ENCODE measurements at regions not wholly inside any gene's neighbourhood (a gene's known extent, or its start where the extent isn't known, plus 50 kb on each side); places are given as distances from the start of the nearest gene placed in this dataset.
"Not testable (repeated sequence)": the region's sequence is repeated elsewhere in the genome, so short reads cannot be mapped to it uniquely, and the experiment has no call there.

GRCh38 chr13:86313421-86313820 is 514.2 kb upstream of the SLITRK6 start:
- no peak for DNase-seq (ENCODE audit: extremely low spot score)
- TF ChIP-seq HDGF (IDR thresholded peaks at IDR 0.05; ENCODE audit: borderline replicate concordance) (no peak), FOXK2 (IDR thresholded peaks at IDR 0.05) (no peak), FOXM1 (IDR thresholded peaks at IDR 0.05; ENCODE audit: borderline replicate concordance) (no peak), FOXA1 (IDR thresholded peaks at IDR 0.05) (no peak), L3MBTL2 (conservative IDR thresholded peaks at IDR 0.05) (no peak), ARNT (IDR thresholded peaks at IDR 0.05) (no peak), TARDBP (IDR thresholded peaks at IDR 0.05) (no peak), PKNOX1 (IDR thresholded peaks at IDR 0.05) (no peak), ZNF384 (IDR thresholded peaks at IDR 0.05) (no peak), NFRKB (IDR thresholded peaks at IDR 0.05) (no peak), BHLHE40 (IDR thresholded peaks at IDR 0.05; ENCODE audit: borderline replicate concordance) (no peak), SUZ12 (IDR thresholded peaks at IDR 0.05) (no peak), CTBP1 (IDR thresholded peaks at IDR 0.05; ENCODE audit: borderline replicate concordance) (no peak), ELF4 (IDR thresholded peaks at IDR 0.05) (no peak)
- CTCF ChIA-PET, result no interaction called here
- POLR2A ChIA-PET, result no interaction called here

GRCh38 chr13:86318450-86318849 is 519.2 kb upstream of the SLITRK6 start:
- CTCF ChIA-PET, result no interaction called here
- no peak for DNase-seq (ENCODE audit: extremely low spot score)
- POLR2A ChIA-PET, result no interaction called here
- TF ChIP-seq HDGF (IDR thresholded peaks at IDR 0.05; ENCODE audit: borderline replicate concordance), result no peak
- no peak for TF ChIP-seq TARDBP (IDR thresholded peaks at IDR 0.05)
- no peak for TF ChIP-seq L3MBTL2 (conservative IDR thresholded peaks at IDR 0.05)
- no peak for TF ChIP-seq SUZ12 (IDR thresholded peaks at IDR 0.05)
- TF ChIP-seq FOXK2 (IDR thresholded peaks at IDR 0.05), result no peak
- no peak for TF ChIP-seq LEF1 (IDR thresholded peaks at IDR 0.05; ENCODE audit: borderline replicate concordance)
- no peak for TF ChIP-seq FOXM1 (IDR thresholded peaks at IDR 0.05; ENCODE audit: borderline replicate concordance)
- no peak for TF ChIP-seq ELF4 (IDR thresholded peaks at IDR 0.05)
- no peak for TF ChIP-seq BHLHE40 (IDR thresholded peaks at IDR 0.05; ENCODE audit: borderline replicate concordance)
- no peak for TF ChIP-seq FOXA1 (IDR thresholded peaks at IDR 0.05)
- TF ChIP-seq PKNOX1 (IDR thresholded peaks at IDR 0.05), result peak; percentile 95
- TF ChIP-seq CTBP1 (IDR thresholded peaks at IDR 0.05; ENCODE audit: borderline replicate concordance), result peak; percentile 45; the same call in 1 of the 2 replicates
- no peak for TF ChIP-seq ARNT (IDR thresholded peaks at IDR 0.05)
- TF ChIP-seq ZNF384 (IDR thresholded peaks at IDR 0.05), result peak; percentile 43; the same call in 1 of the 2 replicates
- no peak for TF ChIP-seq SP1 (IDR thresholded peaks at IDR 0.05)

- ChIA-PET CTCF (interaction anchor here (0.6 kb wide), 1 partner anchor 883 kb away, joined by 3 read pairs; no protein-coding TSS in a partner anchor), POLR2A (no interaction called here)
- TF ChIP-seq ELF4 (IDR thresholded peaks at IDR 0.05) (no peak), L3MBTL2 (conservative IDR thresholded peaks at IDR 0.05) (no peak), FOXK2 (IDR thresholded peaks at IDR 0.05) (no peak), CTBP1 (IDR thresholded peaks at IDR 0.05; ENCODE audit: borderline replicate concordance) (no peak), NFRKB (IDR thresholded peaks at IDR 0.05) (no peak), FOXM1 (IDR thresholded peaks at IDR 0.05; ENCODE audit: borderline replicate concordance) (no peak), TARDBP (IDR thresholded peaks at IDR 0.05) (no peak), SP1 (IDR thresholded peaks at IDR 0.05) (no peak), FOXA1 (IDR thresholded peaks at IDR 0.05) (no peak), ZNF384 (IDR thresholded peaks at IDR 0.05) (no peak), PKNOX1 (IDR thresholded peaks at IDR 0.05) (no peak), HDGF (IDR thresholded peaks at IDR 0.05; ENCODE audit: borderline replicate concordance) (no peak)
- DNase-seq (ENCODE audit: extremely low spot score), result no peak
Measured at GRCh38 chr13:86324191-86324590, 525.0 kb upstream of the SLITRK6 start.

- DNase-seq (ENCODE audit: extremely low spot score), result no peak
- no peak for TF ChIP-seq FOXA1 (IDR thresholded peaks at IDR 0.05)
- ChIA-PET CTCF (no interaction called here), POLR2A (no interaction called here)
Measured at GRCh38 chr13:86355301-86355700, 556.1 kb upstream of the SLITRK6 start.

GRCh38 chr13:86357106-86357505 is 557.9 kb upstream of the SLITRK6 start:
- POLR2A ChIA-PET, result no interaction called here
- DNase-seq (ENCODE audit: extremely low spot score), result no peak
- CTCF ChIA-PET, result no interaction called here
- TF ChIP-seq ZNF384 (IDR thresholded peaks at IDR 0.05), result no peak
- TF ChIP-seq FOXA1 (IDR thresholded peaks at IDR 0.05), result no peak
- TF ChIP-seq ELF4 (IDR thresholded peaks at IDR 0.05), result no peak
- TF ChIP-seq SP1 (IDR thresholded peaks at IDR 0.05), result no peak
- TF ChIP-seq L3MBTL2 (conservative IDR thresholded peaks at IDR 0.05), result no peak
- TF ChIP-seq BHLHE40 (IDR thresholded peaks at IDR 0.05; ENCODE audit: borderline replicate concordance), result no peak
- TF ChIP-seq SUZ12 (IDR thresholded peaks at IDR 0.05), result no peak
- TF ChIP-seq FOXK2 (IDR thresholded peaks at IDR 0.05), result no peak
- no peak for TF ChIP-seq CTBP1 (IDR thresholded peaks at IDR 0.05; ENCODE audit: borderline replicate concordance)
- TF ChIP-seq PKNOX1 (IDR thresholded peaks at IDR 0.05), result no peak
- no peak for TF ChIP-seq LEF1 (IDR thresholded peaks at IDR 0.05; ENCODE audit: borderline replicate concordance)
- no peak for TF ChIP-seq NFRKB (IDR thresholded peaks at IDR 0.05)
- TF ChIP-seq FOXM1 (IDR thresholded peaks at IDR 0.05; ENCODE audit: borderline replicate concordance), result no peak
- no peak for TF ChIP-seq TARDBP (IDR thresholded peaks at IDR 0.05)
- no peak for TF ChIP-seq HDGF (IDR thresholded peaks at IDR 0.05; ENCODE audit: borderline replicate concordance)

GRCh38 chr13:86363749-86364148 is 564.5 kb upstream of the SLITRK6 start:
- DNase-seq (ENCODE audit: extremely low spot score); CTCF ChIA-PET; POLR2A ChIA-PET: not testable (repeated sequence)
